GM21390 (cell line): ENCODE measurements at regions not wholly inside any gene's neighbourhood (a gene's known extent, or its start where the extent isn't known, plus 50 kb on each side); places are given as distances from the start of the nearest gene placed in this dataset.

ENCODE experiments used
- ATAC-seq: cut with Tn5 transposase; IDR thresholded peaks from one replicate; pipeline ENCODE4 v1.9.1; 2021; ENCODE audit not compliant: unreplicated experiment

- ATAC-seq: no peak
Observed at GRCh38 chr14:25103820-25104219, 53.9 kb upstream of the STXBP6 start.

- no peak for ATAC-seq
Observed at GRCh38 chr14:25103271-25103670, 53.3 kb upstream of the STXBP6 start.

GRCh38 chr14:25102788-25103187 lies 52.8 kb upstream of the STXBP6 start:
- no peak for ATAC-seq

- no peak for ATAC-seq
Observed at GRCh38 chr14:25101276-25101675, 51.3 kb upstream of the STXBP6 start.
